G401 (cell line): ENCODE measurements at regions not wholly inside any gene's neighbourhood (a gene's known extent, or its start where the extent isn't known, plus 50 kb on each side); places are given as distances from the start of the nearest gene placed in this dataset.

Experiments
- DNase-seq: peaks from one replicate; pipeline ENCODE4 v3.0.0-alpha.2; 2015; ENCODE audit warnings: low spot score
- in situ Hi-C: cut with HindIII; loops from 2 replicates; pipeline ENCODE4 v1.10.0; 2016; ENCODE audit warnings: low sequenced_read_pairs, mixed read lengths

- in situ Hi-C loops: no loop called here
- no peak for DNase-seq
These were observed 410.3 kb downstream of the TYW1 start for GRCh38 chr7:67406976-67407375.

- DNase-seq: no peak
- in situ Hi-C loops: no loop called here
These were observed 410.9 kb downstream of the TYW1 start for GRCh38 chr7:67407392-67408071.

DNA sequence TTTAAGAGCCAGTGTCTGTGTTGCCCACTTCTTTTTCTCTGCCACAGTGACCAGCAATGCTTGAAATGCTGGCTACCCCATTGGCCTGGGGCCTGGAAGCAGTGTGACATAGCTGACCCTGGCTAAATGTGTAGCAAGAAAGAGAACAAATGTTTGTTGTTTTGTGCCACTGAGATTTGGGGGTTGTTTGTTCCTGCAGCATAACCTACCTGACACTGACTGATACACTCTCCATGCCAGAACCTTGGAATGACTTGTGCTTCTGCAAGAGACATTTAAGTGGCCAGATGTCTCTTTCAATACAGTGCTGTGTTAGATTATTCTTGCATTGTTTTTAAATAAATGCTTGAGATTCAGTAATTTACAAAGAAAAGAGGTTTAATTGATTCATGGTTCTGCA is 411.5 kb downstream of the TYW1 start:
- no peak for DNase-seq
- in situ Hi-C loops: no loop called here

GRCh38 chr7:67413670-67414069 is 417.0 kb downstream of the TYW1 start:
- in situ Hi-C loops: no loop called here
- no peak for DNase-seq

DNA sequence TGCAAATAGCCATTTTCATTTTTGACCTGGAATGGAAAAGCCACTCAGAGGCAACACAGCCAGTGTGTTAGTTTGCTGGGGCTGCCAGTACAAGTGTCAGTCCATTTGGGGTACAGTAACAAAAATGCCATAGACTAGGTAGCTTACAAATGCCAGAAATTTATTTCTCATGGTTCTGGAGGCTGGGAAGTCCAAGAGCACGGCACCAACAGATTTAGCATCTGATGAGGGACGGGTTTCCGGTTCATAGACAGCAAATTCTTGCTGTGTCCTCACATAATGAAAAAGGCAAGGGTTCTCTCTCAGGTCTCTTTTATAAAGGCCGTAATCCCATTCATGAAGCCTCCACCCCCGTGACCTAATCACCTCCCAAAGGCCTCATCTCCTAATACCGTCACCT is 418.2 kb downstream of the TYW1 start:
- DNase-seq: no peak
- in situ Hi-C loops: no loop called here

DNA sequence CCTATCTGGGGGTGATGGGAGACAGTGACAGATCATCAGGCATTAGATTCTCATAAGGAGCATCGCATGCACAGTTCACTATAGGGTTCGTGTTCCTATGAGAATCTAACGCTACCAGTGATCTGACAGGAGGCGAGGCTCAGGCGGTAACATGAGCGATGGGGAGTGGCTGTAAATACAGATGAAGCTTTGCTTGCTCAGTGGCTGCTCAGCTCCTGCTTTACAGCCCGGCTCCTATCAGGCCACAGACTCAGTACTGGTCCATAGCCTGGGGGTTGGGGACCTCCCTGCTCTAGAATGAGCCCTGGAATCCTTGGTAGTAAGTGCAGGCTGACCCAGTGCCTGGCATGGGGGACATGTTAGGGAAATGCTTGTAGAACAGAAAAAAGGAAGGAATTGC is 426.0 kb downstream of the TYW1 start:
- DNase-seq: no peak
- in situ Hi-C loops: no loop called here

- in situ Hi-C loops: no loop called here
These were observed 426.4 kb downstream of the TYW1 start for GRCh38 chr7:67423065-67423464.

DNA sequence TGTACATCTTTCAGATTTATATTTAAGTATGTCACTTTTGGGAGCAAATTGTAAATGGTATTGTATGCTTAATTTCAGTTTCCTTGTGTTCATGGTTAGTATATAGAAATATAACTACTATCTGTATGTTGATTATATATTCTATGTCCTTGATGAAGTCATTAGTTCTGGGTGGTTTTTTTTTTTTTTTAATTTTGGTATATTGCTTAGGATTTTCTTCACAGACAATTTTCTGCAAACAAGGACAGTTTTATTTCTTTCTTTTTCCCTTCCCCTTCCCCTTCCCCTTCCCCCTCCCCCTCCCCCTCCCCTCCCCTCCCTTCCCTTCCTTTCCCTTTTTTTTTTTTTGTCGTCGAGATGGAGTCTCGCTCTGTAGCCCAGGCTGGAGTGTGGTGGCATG is 430.0 kb downstream of the TYW1 start:
- in situ Hi-C loops: no loop called here
- no peak for DNase-seq

More at GRCh38 chr7:67423065-67423464, 426.4 kb downstream of the TYW1 start:
- no peak for DNase-seq

GRCh38 chr7:67429735-67430134 is 433.1 kb downstream of the TYW1 start:
- in situ Hi-C loops: no loop called here
- DNase-seq: no peak

DNA sequence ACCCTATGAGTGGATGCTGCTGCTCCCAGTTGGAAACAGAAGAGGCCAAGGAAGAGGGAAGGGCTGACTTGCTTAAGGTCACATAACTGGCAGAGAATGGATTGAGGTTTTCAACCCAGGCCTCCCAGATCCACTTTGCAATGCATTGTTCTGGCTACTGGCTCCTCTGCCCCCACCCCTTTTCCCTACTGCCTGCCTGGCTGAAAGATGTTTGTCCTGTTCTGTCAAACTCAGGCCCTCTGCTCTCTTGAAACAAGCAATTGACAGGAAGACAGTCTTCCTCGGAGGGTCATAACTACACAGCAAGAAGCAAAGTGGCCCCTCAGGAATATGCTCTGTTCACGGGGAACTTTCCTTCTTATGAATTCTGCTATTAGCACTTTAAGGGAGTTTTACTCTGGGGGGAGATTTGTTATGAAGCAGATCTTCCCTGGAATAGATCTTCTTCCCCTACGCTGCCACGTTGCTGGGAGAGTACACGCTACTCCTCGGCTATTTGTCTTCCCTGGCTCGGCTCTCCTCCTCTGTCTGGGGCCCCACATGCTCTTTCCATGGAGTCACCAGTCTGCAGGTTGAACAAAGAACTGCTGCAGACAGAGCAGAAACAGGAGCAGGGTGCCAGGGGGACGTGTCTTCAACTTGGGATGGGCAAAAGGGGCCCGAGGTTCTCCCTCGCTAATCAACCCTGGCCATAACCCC is 436.1 kb downstream of the TYW1 start:
- DNase-seq: no peak
- in situ Hi-C loops: no loop called here

DNA sequence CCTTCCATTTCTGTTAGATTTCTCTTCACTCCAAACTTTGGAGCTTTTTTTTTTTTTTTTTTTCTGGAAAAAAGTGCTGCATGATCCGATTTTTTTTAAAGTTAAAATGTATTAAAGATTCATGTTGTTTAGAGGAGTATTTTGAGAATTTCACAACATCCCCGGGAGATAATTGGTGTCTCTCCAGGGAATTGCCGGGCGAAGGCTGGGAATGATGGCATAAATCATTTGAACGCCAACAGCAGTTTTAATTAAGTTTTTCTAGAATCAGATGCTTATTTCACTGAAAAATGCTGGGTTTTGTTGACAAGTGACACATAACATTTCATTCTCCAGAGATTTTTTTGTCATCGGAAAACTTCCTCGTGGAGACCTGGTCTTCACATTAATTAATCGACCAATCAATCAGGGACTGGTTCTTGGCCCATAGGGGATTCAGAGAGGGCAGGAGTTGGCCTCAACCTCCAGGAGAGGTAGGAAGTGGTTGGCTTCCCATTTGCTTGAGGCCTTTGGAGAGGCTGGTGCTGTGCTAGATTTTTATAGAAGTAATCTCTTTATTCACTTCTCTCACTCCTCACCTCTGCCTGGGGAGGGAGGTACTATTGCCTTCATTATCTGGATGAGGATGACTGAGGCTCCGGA is 439.4 kb downstream of the TYW1 start:
- no peak for DNase-seq
- in situ Hi-C loops: no loop called here

GRCh38 chr7:67438198-67438882 is 441.7 kb downstream of the TYW1 start:
- in situ Hi-C loops: no loop called here
- DNase-seq: no peak

GRCh38 chr7:67438913-67439505 is 442.4 kb downstream of the TYW1 start:
- no peak for DNase-seq

DNA sequence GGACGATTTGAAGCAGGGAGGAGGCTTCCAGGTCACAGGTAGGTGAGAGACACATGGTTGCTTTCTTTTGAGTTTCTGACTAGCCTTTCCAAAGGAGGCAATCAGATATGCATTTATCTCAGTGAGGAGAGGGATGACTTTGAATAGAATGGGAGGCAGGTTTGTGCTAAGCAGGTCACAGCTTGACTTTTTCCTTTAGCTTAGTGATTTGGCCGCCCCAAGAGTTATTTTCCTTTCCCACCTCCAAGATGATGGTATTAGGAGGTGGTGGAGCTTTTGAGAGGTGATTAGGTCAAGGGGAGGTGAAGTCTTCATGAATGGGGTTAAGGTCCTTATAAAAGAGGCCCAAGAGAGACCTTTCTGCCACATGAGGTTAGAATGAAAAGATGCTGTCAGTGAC is 443.7 kb downstream of the TYW1 start:
- no peak for DNase-seq

More at GRCh38 chr7:67438913-67439505, 442.4 kb downstream of the TYW1 start:
- in situ Hi-C loops: no loop called here

GRCh38 chr7:67445728-67446127 is 449.1 kb downstream of the TYW1 start:
- no peak for DNase-seq
- in situ Hi-C loops: no loop called here

More for the DNA sequence above, 443.7 kb downstream of the TYW1 start:
- in situ Hi-C loops: no loop called here

DNA sequence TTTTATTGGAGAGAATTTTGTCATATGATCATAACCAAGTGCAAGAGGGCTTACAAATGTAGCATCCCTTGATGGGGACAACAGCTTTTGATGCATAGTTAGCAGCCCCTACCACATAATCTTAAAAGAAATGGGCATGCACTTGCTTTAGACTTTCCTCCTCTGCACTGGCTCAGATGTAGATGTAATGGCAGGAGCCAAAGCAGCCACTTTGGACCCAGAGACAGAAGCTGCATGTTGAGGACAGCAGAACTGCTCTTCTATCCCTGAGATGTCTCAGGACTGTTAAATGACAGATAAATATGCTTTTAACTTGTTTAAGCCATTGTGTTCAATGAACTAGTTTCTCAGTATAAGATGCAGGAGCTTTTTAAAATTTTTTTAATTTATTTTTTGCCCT is 450.7 kb downstream of the TYW1 start:
- in situ Hi-C loops: no loop called here
- DNase-seq: no peak

DNA sequence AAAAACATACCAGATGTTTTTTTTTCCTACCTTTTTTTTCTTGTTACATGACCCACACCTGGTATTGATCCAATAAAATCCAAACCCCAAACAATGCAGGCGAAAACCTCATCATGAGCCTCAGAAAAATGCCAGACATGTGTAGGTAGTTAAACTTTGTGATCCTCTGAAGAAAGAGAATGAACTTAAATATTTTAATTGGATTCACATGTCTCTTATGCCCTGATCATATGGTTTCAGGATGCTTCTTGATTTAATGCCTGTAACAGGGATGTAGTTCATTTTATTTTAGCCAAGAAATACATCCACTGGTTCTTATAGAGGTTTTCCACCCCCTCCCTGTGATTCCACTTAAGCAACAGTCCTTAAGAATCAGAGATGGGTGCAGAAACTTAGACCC is 451.6 kb downstream of the TYW1 start:
- in situ Hi-C loops: no loop called here
- DNase-seq: no peak

DNA sequence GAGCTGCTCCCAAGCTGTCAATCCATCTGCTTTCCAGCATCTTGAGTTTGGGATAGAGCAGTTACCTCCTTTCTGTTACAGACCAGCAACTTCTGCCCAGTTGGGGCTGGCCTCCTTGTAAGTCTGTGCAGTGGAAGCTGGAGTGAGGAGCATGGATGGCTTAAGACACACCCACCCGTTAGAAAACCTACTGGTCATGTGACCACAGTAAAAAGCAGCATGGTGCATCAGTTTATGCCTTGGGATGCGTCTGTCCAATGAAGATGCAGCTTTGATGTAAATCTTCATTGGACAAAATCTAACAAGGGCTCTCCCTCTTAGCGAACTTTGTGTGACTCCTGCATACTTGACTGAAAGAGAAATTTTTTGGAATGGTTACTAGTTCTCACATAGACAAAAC is 453.5 kb downstream of the TYW1 start:
- DNase-seq: no peak
- in situ Hi-C loops: no loop called here

DNA sequence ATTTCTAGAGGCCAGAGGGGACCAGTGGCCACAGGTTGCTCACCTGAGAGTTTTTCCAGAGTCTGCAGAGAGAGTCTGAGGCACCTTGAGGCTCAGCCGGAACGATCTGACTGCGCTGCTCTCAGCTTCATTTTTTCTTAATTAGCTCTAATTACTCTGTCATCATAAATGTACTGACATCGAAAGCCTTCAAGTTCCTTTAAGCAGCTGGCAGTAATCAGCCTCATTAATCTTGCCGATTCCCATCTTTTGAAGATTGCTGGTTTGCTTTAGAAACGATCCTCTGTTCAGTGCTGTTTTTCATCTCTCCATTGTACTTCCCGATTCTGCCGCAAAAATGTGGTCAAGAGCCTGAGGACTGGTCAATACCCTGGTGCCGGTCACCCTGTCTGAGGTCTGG is 454.7 kb downstream of the TYW1 start:
- in situ Hi-C loops: no loop called here
- DNase-seq: no peak
